ENCODE measurements at regions not wholly inside any gene's neighbourhood (a gene's known extent, or its start where the extent isn't known, plus 50 kb on each side); places are given as distances from the start of the nearest gene placed in this dataset.

DNA sequence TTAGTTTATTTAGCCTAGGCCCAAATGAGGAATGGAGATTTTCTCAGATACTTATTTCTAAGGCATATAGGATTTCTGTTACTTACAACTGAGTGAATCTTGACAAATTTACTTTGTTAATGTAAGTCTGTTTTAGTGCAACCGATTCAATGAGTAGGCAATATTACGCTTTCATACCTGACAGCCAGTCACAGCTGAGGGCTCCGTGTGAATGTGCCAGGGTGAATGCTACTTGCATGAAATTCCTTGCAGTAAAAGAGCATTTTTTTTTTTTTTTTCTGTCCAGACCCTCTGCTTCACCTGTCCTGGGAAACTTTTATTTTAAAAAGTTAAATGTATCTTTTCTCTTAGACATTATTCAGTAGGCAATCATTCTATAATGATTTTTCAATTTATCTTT, 1100.0 kb downstream of the FAT4 start:
- Histone ChIP-seq H3K36me3 (no peaks in the 10 kb centered on the region), H3K4me1 (peaks cover 3% of the 10 kb centered on the region; the same call in 1 of the 2 replicates), H3K9me3 (no peaks in the 10 kb centered on the region), H3K27me3 (no peaks in the 10 kb centered on the region), H3K4me3 (ENCODE audit: low read depth, low read length) (no peak overlapping the region)
- no peak for DNase-seq
- TF ChIP-seq, protein P1, sequence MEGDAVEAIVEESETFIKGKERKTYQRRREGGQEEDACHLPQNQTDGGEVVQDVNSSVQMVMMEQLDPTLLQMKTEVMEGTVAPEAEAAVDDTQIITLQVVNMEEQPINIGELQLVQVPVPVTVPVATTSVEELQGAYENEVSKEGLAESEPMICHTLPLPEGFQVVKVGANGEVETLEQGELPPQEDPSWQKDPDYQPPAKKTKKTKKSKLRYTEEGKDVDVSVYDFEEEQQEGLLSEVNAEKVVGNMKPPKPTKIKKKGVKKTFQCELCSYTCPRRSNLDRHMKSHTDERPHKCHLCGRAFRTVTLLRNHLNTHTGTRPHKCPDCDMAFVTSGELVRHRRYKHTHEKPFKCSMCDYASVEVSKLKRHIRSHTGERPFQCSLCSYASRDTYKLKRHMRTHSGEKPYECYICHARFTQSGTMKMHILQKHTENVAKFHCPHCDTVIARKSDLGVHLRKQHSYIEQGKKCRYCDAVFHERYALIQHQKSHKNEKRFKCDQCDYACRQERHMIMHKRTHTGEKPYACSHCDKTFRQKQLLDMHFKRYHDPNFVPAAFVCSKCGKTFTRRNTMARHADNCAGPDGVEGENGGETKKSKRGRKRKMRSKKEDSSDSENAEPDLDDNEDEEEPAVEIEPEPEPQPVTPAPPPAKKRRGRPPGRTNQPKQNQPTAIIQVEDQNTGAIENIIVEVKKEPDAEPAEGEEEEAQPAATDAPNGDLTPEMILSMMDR (IDR thresholded peaks at IDR 0.05; ENCODE audit: low read depth, low read length): no peak

- TF ChIP-seq, protein P1 (IDR thresholded peaks at IDR 0.05; ENCODE audit: low read depth, low read length): no peak
- no peaks in the 10 kb centered on the region for H3K36me3 ChIP-seq
- no peak for DNase-seq
Measured at GRCh38 chr4:126419266-126419665, 1104.5 kb downstream of the FAT4 start.

GRCh38 chr4:126427853-126428252, 1113.1 kb downstream of the FAT4 start:
- Histone ChIP-seq H3K27me3 (no peaks in the 10 kb centered on the region), H3K36me3 (no peaks in the 10 kb centered on the region), H3K4me3 (ENCODE audit: low read depth, low read length) (no peak overlapping the region), H3K4me1 (no peaks in the 10 kb centered on the region), H3K9me3 (no peaks in the 10 kb centered on the region)
- TF ChIP-seq, protein P1 (IDR thresholded peaks at IDR 0.05; ENCODE audit: low read depth, low read length): no peak
- no peak for DNase-seq

More at GRCh38 chr4:126419266-126419665, 1104.5 kb downstream of the FAT4 start:
- Histone ChIP-seq H3K4me1 (no peaks in the 10 kb centered on the region), H3K4me3 (ENCODE audit: low read depth, low read length) (no peak overlapping the region), H3K9me3 (no peaks in the 10 kb centered on the region), H3K27me3 (no peaks in the 10 kb centered on the region)

- no peaks in the 10 kb centered on the region for H3K27me3 ChIP-seq
- H3K4me1 ChIP-seq: no peaks in the 10 kb centered on the region
- H3K9me3 ChIP-seq: no peaks in the 10 kb centered on the region
- TF ChIP-seq, protein P1 (IDR thresholded peaks at IDR 0.05; ENCODE audit: low read depth, low read length): no peak
- no peak for DNase-seq
- H3K36me3 ChIP-seq: no peaks in the 10 kb centered on the region
- H3K4me3 ChIP-seq (ENCODE audit: low read depth, low read length): no peak overlapping the region
Measured at GRCh38 chr4:126431049-126431448, 1116.3 kb downstream of the FAT4 start.

- TF ChIP-seq, protein P1 (IDR thresholded peaks at IDR 0.05; ENCODE audit: low read depth, low read length): no peak
- Histone ChIP-seq H3K4me3 (ENCODE audit: low read depth, low read length) (no peak overlapping the region), H3K36me3 (no peaks in the 10 kb centered on the region), H3K4me1 (no peaks in the 10 kb centered on the region), H3K27me3 (no peaks in the 10 kb centered on the region), H3K9me3 (no peaks in the 10 kb centered on the region)
- no peak for DNase-seq
Measured at GRCh38 chr4:126435491-126435890, 1120.7 kb downstream of the FAT4 start.

GRCh38 chr4:126440297-126440696, 1125.5 kb downstream of the FAT4 start:
- Histone ChIP-seq H3K4me1 (no peaks in the 10 kb centered on the region), H3K9me3 (no peaks in the 10 kb centered on the region), H3K36me3 (no peaks in the 10 kb centered on the region), H3K27me3 (no peaks in the 10 kb centered on the region), H3K4me3 (ENCODE audit: low read depth, low read length) (no peak overlapping the region)
- TF ChIP-seq, protein P1 (IDR thresholded peaks at IDR 0.05; ENCODE audit: low read depth, low read length): no peak
- DNase-seq: no peak

All from BE2C (cell line).